Stimulated activated CD4-positive, alpha-beta T cell treated with anti-CD3 and anti-CD28 coated beads, Interleukin-4, amount 100 ng/mL, for 1 hour (primary cell): ENCODE measurements at regions not wholly inside any gene's neighbourhood (a gene's known extent, or its start where the extent isn't known, plus 50 kb on each side); places are given as distances from the start of the nearest gene placed in this dataset.
"Not testable (repeated sequence)": the region's sequence is repeated elsewhere in the genome, so short reads cannot be mapped to it uniquely, and the experiment has no call there.

ENCODE experiments used
- DNase-seq: peaks from one replicate; pipeline ENCODE4 v3.0.0-alpha.2; 2020

GRCh38 chr5:89827359-89827758 lies 582.2 kb downstream of the CETN3 start:
- no peak for DNase-seq

GRCh38 chr5:89826938-89827337 lies 582.6 kb downstream of the CETN3 start:
- no peak for DNase-seq

GRCh38 chr5:89823046-89823445 lies 586.5 kb downstream of the CETN3 start:
- no peak for DNase-seq

- no peak for DNase-seq
Measured at GRCh38 chr5:89817841-89818240, 591.7 kb downstream of the CETN3 start.

GRCh38 chr5:89816038-89816437 lies 593.5 kb downstream of the CETN3 start:
- no peak for DNase-seq

GRCh38 chr5:89800735-89801134 lies 608.8 kb downstream of the CETN3 start:
- not testable (repeated sequence) for DNase-seq

GRCh38 chr5:89794504-89794903 lies 615.1 kb downstream of the CETN3 start:
- not testable (repeated sequence) for DNase-seq

- not testable (repeated sequence) for DNase-seq
Measured at GRCh38 chr5:89779734-89780133, 629.8 kb downstream of the CETN3 start.

GRCh38 chr5:89777758-89778157 lies 631.8 kb downstream of the CETN3 start:
- DNase-seq: no peak

- DNase-seq: no peak
Measured at GRCh38 chr5:89769975-89770374, 639.6 kb downstream of the CETN3 start.

- no peak for DNase-seq
Measured at GRCh38 chr5:89759802-89760201, 649.8 kb downstream of the CETN3 start.

- no peak for DNase-seq
Measured at GRCh38 chr5:89758146-89758545, 651.4 kb downstream of the CETN3 start.

GRCh38 chr5:89756955-89757354 lies 652.6 kb downstream of the CETN3 start:
- DNase-seq: no peak

- DNase-seq: no peak
Measured at GRCh38 chr5:89755024-89755423, 654.5 kb downstream of the CETN3 start.

- DNase-seq: no peak
Measured at GRCh38 chr5:89735082-89735481, 674.5 kb downstream of the CETN3 start.

GRCh38 chr5:89733772-89734171 lies 675.8 kb downstream of the CETN3 start:
- no peak for DNase-seq

GRCh38 chr5:89729623-89730301 lies 679.8 kb downstream of the CETN3 start:
- no peak for DNase-seq

- DNase-seq: no peak
Measured at GRCh38 chr5:89728750-89729149, 680.8 kb downstream of the CETN3 start.

- DNase-seq: no peak
Measured at GRCh38 chr5:89728134-89728533, 681.4 kb downstream of the CETN3 start.

GRCh38 chr5:89724379-89725095 lies 685.0 kb downstream of the CETN3 start:
- DNase-seq: no peak

GRCh38 chr5:89723907-89724306 lies 685.6 kb downstream of the CETN3 start:
- no peak for DNase-seq

GRCh38 chr5:89722538-89722937 lies 687.0 kb downstream of the CETN3 start:
- no peak for DNase-seq

GRCh38 chr5:89721931-89722330 lies 687.6 kb downstream of the CETN3 start:
- DNase-seq: no peak

GRCh38 chr5:89721353-89721752 lies 688.2 kb downstream of the CETN3 start:
- DNase-seq: no peak
